ENCODE measurements at regions not wholly inside any gene's neighbourhood (a gene's known extent, or its start where the extent isn't known, plus 50 kb on each side); places are given as distances from the start of the nearest gene placed in this dataset.

DNA sequence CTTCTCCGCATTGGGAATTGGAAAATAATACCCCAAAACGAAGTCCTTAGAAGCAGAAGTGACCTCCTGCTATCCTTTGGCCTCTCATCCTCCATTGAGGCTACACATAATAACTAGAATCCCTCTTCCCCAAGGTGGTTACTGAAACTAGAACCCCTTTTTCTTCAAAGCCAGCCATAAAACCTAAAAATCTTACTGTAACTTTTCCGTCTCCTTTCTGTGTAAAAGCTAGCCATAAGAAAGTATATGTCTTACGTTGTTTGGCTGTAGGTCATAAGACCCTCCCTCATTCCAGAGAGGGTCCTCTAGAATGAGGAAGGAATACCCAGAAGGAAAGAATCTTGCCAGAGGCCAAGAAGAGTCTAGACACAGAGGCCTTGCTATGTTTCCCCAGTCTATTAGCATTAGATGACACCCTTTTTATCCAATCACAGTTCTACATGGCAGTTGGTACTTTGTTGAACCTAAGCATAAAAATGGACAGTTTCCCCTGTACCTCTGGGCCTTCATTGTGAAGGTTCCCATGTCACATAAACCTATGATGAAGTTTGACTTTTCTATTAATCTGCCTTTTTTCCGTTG, 133.9 kb upstream of the BTN3A2 start:
- in situ Hi-C loops (cut with MboI; ENCODE audit: low pct_unique_long_range_greater_than_20kb, low sequenced_read_pairs, unreplicated experiment) = loop anchor here (25.0 kb wide), 1 partner anchor 1581 kb away; a partner anchor contains a TSS
- no peak for DNase-seq (ENCODE audit: low spot score)
- TF ChIP-seq CTCF (IDR thresholded peaks at IDR 0.05; ENCODE audit: extremely low read depth, insufficient read depth, missing control alignments) = no peak

GRCh38 chr6:26232306-26232939, 132.6 kb upstream of the BTN3A2 start:
- in situ Hi-C loops (cut with MboI; ENCODE audit: low pct_unique_long_range_greater_than_20kb, low sequenced_read_pairs, unreplicated experiment) = loop anchor here (25.0 kb wide), 1 partner anchor 1580 kb away; a partner anchor contains a TSS
- no peak for TF ChIP-seq CTCF (IDR thresholded peaks at IDR 0.05; ENCODE audit: extremely low read depth, insufficient read depth, missing control alignments)
- DNase-seq (ENCODE audit: low spot score) = no peak

DNA sequence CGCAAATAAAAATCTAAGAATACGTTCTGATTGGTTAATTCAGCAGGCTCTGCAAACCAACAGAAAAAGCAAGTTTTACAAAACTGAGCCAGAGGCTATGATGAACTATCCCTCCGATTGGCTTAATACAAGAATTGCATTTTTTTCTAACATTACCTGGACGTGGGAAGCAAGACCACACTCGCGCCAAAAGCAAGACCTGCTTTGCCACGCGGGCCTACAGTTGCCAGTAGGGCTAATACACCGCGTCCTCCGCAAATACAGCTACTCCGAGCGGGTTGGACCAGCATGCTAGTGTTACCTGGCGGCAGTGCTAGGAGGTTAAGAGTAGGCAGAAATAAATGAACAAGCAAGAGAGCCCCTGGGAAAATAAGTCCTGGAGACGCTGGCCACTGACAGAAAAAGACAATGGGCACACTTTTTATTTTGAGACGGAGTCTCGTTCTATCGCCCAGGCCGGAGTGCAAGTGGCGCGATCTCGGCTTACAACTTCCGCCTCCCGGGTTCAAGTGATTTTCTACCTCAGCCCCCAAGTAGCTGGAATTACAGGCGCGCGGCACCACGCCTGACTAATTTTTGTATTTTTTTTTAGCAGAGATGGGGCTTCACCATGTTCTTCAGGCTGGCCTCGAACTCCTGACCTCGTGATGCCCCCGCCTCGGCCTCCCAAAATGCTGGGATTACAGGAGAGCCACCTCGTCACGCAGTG, 131.9 kb upstream of the BTN3A2 start:
- in situ Hi-C loops (cut with MboI; ENCODE audit: low pct_unique_long_range_greater_than_20kb, low sequenced_read_pairs, unreplicated experiment) = loop anchor here (25.0 kb wide), 1 partner anchor 1579 kb away; a partner anchor contains a TSS
- no peak for DNase-seq (ENCODE audit: low spot score)
- no peak for TF ChIP-seq CTCF (IDR thresholded peaks at IDR 0.05; ENCODE audit: extremely low read depth, insufficient read depth, missing control alignments)

DNA sequence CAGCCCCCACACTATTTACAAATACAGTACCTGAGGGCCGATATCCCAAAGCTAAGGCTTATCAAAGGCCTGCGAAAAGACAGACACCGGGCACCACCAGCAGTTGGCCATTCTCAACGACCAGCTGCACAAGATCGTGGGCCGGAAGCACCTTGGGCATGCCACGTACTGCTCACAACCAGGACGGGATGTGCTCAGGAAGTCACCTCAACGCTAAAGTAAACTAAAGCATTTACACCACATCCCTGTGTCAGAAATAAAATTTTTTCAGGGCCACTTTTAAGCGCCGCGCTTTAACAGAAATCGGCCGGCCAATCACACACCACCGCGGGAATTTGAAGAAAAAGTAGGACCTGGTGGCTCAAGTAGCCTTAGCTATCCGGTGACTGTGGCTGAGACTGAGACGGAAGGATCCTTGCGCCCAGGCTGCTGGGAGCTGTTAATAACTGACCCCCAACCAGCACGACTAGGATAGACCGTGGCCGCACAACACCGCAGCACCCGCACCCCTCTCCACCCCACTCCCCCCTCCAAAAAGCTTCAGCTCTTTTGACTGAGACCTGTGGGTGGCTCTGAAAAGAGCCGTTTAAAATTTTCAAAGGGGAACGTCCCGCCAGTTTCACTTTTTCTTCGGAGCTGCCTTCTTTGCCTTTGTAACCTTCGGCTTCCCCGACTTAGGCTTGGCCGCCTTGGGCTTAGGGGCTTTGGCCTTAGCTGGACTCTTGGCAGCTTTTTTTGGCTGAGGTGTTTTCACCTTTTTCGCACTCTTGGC, 131.2 kb upstream of the BTN3A2 start:
- in situ Hi-C loops (cut with MboI; ENCODE audit: low pct_unique_long_range_greater_than_20kb, low sequenced_read_pairs, unreplicated experiment) = loop anchor here (25.0 kb wide), 1 partner anchor 1578 kb away; a partner anchor contains a TSS
- peak; percentile 50 for DNase-seq (ENCODE audit: low spot score)
- no peak for TF ChIP-seq CTCF (IDR thresholded peaks at IDR 0.05; ENCODE audit: extremely low read depth, insufficient read depth, missing control alignments)

GRCh38 chr6:26234421-26235301, 130.3 kb upstream of the BTN3A2 start:
- TF ChIP-seq CTCF (IDR thresholded peaks at IDR 0.05; ENCODE audit: extremely low read depth, insufficient read depth, missing control alignments) = no peak
- peak; percentile 64 for DNase-seq (ENCODE audit: low spot score)
- in situ Hi-C loops (cut with MboI; ENCODE audit: low pct_unique_long_range_greater_than_20kb, low sequenced_read_pairs, unreplicated experiment) = loop anchor here (25.0 kb wide), 1 partner anchor 1578 kb away; a partner anchor contains a TSS

All from GM13977 (cell line).